Epithelial cell of esophagus (primary cell): ENCODE measurements at regions not wholly inside any gene's neighbourhood (a gene's known extent, or its start where the extent isn't known, plus 50 kb on each side); places are given as distances from the start of the nearest gene placed in this dataset.

Experiments
- DNase-seq: peaks from one replicate; pipeline ENCODE4 v3.0.0; 2010; ENCODE audit warnings: low read depth
- H3K4me3 ChIP-seq: 2 replicates; pipeline ENCODE4 v1.5.1; 2011; ENCODE audit warnings: mild to moderate bottlenecking, low read length, control low read depth
- CTCF ChIP-seq: IDR thresholded peaks from 2 replicates; pipeline ENCODE4 v1.5.1; 2011; ENCODE audit warnings: low read depth, mild to moderate bottlenecking, low read length, control low read depth, inconsistent platforms; ENCODE audit not compliant: insufficient read depth; ENCODE audit errors: missing control alignments

DNA sequence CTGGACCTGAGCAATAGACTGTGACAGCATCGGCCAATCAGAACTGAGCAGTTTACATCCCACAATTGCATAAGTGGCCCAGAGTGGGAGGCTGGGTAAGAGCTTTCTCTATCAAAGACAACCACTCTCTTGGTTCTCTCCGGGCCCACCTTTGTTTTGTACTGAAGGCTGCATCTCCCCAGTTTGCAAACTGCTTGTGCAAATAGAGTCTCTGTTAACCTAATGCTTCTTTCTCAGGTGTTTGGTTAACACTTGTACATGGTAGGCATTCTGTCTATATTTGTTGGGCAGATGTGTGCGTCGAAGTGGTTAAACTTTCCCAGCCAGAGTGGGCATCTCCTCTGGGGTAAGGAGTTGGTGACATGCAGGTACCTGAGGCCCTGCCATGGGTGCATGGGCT, 177.1 kb downstream of the CDH26 start:
- DNase-seq = no peak
- no peak for TF ChIP-seq CTCF
- no peak overlapping the region for H3K4me3 ChIP-seq

DNA sequence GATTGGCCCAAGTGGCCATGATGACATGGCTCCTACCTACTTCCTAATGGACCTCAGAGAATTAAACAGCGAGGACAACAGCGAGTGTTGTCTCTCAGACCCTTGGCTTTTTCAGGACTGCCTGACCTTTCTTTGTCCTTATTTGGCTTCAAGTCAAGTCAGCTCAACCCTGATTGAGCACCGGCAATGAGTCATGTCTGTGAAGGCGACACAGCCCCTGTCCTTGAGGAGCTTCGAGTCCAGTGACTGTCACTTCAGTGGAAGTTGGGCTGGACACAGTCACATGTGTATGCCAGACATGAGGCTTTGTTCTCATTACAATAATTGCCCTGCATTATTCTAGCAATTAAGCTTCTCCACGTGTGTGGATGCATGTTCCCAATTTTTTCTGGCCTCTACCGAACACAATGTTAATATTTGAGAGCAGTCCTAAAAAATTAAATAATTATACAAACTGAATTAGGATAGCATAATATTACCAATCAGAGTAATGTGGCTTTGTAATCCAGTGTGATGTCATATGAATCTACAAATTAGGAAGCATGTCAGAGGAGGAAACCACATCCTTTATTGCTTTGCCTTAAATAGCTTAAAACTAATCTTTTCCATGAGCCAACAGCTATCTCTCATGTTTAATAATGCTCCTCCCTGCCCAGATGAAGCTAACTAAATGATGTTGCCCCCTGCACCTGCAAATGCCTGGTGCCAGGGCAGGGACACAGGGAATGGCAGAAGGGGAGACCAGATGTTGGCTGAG, 178.6 kb downstream of the CDH26 start:
- no peak for TF ChIP-seq CTCF
- no peak for DNase-seq
- no peak overlapping the region for H3K4me3 ChIP-seq

- peak overlapping the region; percentile 40 for H3K4me3 ChIP-seq
- TF ChIP-seq CTCF = peak; percentile 61
- DNase-seq = peak; percentile 49
These were observed 179.5 kb downstream of the CDH26 start for GRCh38 chr20:60137657-60138245.

GRCh38 chr20:60138256-60139220, 180.3 kb downstream of the CDH26 start:
- H3K4me3 ChIP-seq = peak overlapping the region; percentile 40
- DNase-seq = peak; percentile 31
- TF ChIP-seq CTCF = no peak

GRCh38 chr20:60139663-60140446, 181.6 kb downstream of the CDH26 start:
- peak; percentile 32 for DNase-seq
- no peak for TF ChIP-seq CTCF
- no peak overlapping the region for H3K4me3 ChIP-seq

DNA sequence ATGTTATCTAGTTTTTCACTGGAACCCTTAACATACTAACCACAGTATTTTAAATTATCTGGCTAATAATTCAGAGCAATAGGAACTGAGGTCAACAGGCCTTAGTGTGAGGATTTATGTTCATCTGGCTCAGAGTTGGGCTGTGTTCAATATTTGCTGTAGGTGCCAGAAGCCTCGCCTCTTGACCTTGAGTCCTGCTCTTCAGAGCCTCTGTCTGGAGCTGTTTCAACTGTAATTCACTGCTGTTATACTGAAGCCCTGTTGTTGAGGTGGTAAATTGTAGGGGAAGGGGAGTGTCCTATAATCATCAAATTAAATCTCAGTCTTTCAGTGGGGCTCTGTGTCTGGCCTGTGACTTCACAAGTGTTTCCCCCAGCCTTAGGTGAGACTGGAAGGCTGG, 184.4 kb downstream of the CDH26 start:
- no peak overlapping the region for H3K4me3 ChIP-seq
- TF ChIP-seq CTCF = no peak
- no peak for DNase-seq
